ENCODE measurements at regions not wholly inside any gene's neighbourhood (a gene's known extent, or its start where the extent isn't known, plus 50 kb on each side); places are given as distances from the start of the nearest gene placed in this dataset.

DNA sequence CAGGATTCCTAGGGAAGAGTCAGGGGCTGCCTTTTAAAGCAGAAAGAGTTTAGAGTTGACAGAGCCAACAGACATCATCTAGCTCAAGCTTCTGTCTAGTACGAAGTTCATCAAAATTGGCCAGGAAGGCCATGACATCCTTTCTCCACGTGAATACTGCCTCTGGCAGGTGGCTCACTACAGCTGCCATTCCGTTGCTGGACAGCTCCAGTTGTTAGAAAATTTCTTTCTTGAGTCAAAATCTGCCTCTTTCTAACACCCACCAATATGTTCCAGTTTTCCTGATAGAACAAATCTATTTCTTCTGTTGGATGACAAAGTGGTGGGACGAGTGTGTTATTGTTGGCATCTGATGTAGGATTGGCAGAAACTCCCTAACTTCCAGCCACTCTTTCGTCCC is 154.9 kb downstream of the ADRA2A start:
- TF ChIP-seq, protein P1, sequence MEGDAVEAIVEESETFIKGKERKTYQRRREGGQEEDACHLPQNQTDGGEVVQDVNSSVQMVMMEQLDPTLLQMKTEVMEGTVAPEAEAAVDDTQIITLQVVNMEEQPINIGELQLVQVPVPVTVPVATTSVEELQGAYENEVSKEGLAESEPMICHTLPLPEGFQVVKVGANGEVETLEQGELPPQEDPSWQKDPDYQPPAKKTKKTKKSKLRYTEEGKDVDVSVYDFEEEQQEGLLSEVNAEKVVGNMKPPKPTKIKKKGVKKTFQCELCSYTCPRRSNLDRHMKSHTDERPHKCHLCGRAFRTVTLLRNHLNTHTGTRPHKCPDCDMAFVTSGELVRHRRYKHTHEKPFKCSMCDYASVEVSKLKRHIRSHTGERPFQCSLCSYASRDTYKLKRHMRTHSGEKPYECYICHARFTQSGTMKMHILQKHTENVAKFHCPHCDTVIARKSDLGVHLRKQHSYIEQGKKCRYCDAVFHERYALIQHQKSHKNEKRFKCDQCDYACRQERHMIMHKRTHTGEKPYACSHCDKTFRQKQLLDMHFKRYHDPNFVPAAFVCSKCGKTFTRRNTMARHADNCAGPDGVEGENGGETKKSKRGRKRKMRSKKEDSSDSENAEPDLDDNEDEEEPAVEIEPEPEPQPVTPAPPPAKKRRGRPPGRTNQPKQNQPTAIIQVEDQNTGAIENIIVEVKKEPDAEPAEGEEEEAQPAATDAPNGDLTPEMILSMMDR (IDR thresholded peaks at IDR 0.05) = no peak
- no peak for TF ChIP-seq POLR2AphosphoS5 (IDR thresholded peaks at IDR 0.05)
- no peak for TF ChIP-seq EP300 (IDR thresholded peaks at IDR 0.05)

Data from upper lobe of left lung (tissue), 4 donors.